GM12878 (cell line): ENCODE measurements at regions not wholly inside any gene's neighbourhood (a gene's known extent, or its start where the extent isn't known, plus 50 kb on each side); places are given as distances from the start of the nearest gene placed in this dataset.

Source experiments
- ATAC-seq: fragments of 200-7000 bp; cut with Tn5 transposase; 3 replicates; pipeline ENCODE4 v1.9.1; 2020; ENCODE audit warnings: mild to moderate bottlenecking, moderate library complexity
- BruUV-seq: library from RNA; stranded (reverse); fragments of 400-500 nt; replicated peaks from 2 replicates; lab custom pipeline; 2021; lab: Mats Ljungman, UMichigan
- CTCF ChIA-PET: fragments of 300-600 bp; sonication (Branson Sonifier 250); formaldehyde crosslinking; extraction: SDS; loops from one replicate; lab custom pipeline; 2021; ENCODE audit warnings: inconsistent platforms; lab: Yijun Ruan, JAX
- POLR2A ChIA-PET: fragments of 350-600 bp; formaldehyde crosslinking; extraction: SDS; loops from one replicate; lab custom pipeline; 2021; ENCODE audit warnings: inconsistent platforms; lab: Charles Lee
- RAD21 ChIA-PET: fragments of 300-600 bp; sonication (Branson Sonifier 250); formaldehyde crosslinking; loops from one replicate; lab custom pipeline; 2023; ENCODE audit warnings: antibody characterized with exemption; ENCODE audit not compliant: unreplicated experiment; lab: Charles Lee
- SMC1A ChIA-PET: fragments of 300-600 bp; sonication (Branson Sonifier 250); formaldehyde crosslinking; loops from one replicate; lab custom pipeline; 2023; ENCODE audit not compliant: unreplicated experiment, uncharacterized antibody; lab: Charles Lee
- DNase-seq: peaks from one replicate; pipeline ENCODE4 v3.0.0-alpha.2; 2011; ENCODE audit warnings: low read depth, low spot score
- FAIRE-seq: peaks from 3 replicates; lab custom pipeline; 2011; peaks lifted over from hg19 to GRCh38; lab: Jason Lieb, UNC
- H2AFZ ChIP-seq: 2 replicates; pipeline ENCODE4 v1.6.0; 2011; ENCODE audit warnings: low read depth, low read length, control low read depth; ENCODE audit not compliant: control insufficient read depth
- H3K27ac ChIP-seq: 2 replicates; pipeline ENCODE4 v1.5.1; 2011; ENCODE audit warnings: control low read depth; ENCODE audit not compliant: control insufficient read depth, insufficient read depth
- H3K27me3 ChIP-seq, 2 experiments: replicated peaks in 1 of 2; 2 replicates each; pipeline versions ENCODE4 v1.6.0 to v1.6.1; 2011; ENCODE audit warnings: low read length in 1 of 2; ENCODE audit not compliant: control insufficient read depth in 2 of 2, insufficient read depth in 2 of 2
- H3K36me3 ChIP-seq, 2 experiments: 2 replicates each; pipeline ENCODE4 v1.5.1; 2011; ENCODE audit warnings: low read length in 1 of 2; ENCODE audit not compliant: control insufficient read depth in 2 of 2, insufficient read depth in 2 of 2
- H3K4me1 ChIP-seq: 2 replicates; pipeline ENCODE4 v1.6.1; 2011; ENCODE audit warnings: mild to moderate bottlenecking, low read length, moderate library complexity, mixed read lengths; ENCODE audit not compliant: control insufficient read depth, insufficient read depth
- H3K4me2 ChIP-seq: 2 replicates; pipeline ENCODE4 v1.6.0; 2011; ENCODE audit warnings: control low read depth; ENCODE audit not compliant: control insufficient read depth, insufficient read depth
- H3K4me3 ChIP-seq: fragments of 200-600 bp; sonication (generic); 2 replicates; pipeline ENCODE4 v1.5.1; 2016
- H3K79me2 ChIP-seq: 2 replicates; pipeline ENCODE4 v1.6.0; 2011; ENCODE audit warnings: low read length; ENCODE audit not compliant: control insufficient read depth, insufficient read depth
- H3K9ac ChIP-seq: 2 replicates; pipeline ENCODE4 v1.8.0; 2011; ENCODE audit warnings: low read length, control low read depth, mixed read lengths; ENCODE audit not compliant: control insufficient read depth, insufficient read depth
- H3K9me3 ChIP-seq: replicated peaks from 3 replicates; pipeline ENCODE4 v1.5.1; 2011; ENCODE audit warnings: mild to moderate bottlenecking, low read length; ENCODE audit not compliant: control insufficient read depth, insufficient read depth
- H4K20me1 ChIP-seq: 2 replicates; pipeline ENCODE4 v1.6.0; 2011; ENCODE audit not compliant: control insufficient read depth, insufficient read depth
- CHD4 ChIP-seq: fragments of 200-600 bp; sonication (generic); IDR thresholded peaks from 2 replicates; pipeline ENCODE4 v1.6.1; 2016; ENCODE audit warnings: mild to moderate bottlenecking
- E2F4 ChIP-seq: IDR thresholded peaks from 2 replicates; pipeline ENCODE4 v1.6.1; 2012; ENCODE audit warnings: low read depth, low read length, improper control_type of control experiment
- EP300 ChIP-seq, 2 experiments: fragments of 150-350 bp in 1 of 2; IDR thresholded peaks; 2 replicates each; pipeline ENCODE4 v1.6.1; 2011 to 2012; ENCODE audit warnings: low read depth in 2 of 2, low read length in 2 of 2, borderline replicate concordance in 1 of 2, improper control_type of control experiment in 1 of 2, inconsistent platforms in 1 of 2; ENCODE audit not compliant: control insufficient read depth in 1 of 2
- MAX ChIP-seq: IDR thresholded peaks from 2 replicates; pipeline ENCODE4 v1.6.1; 2012; ENCODE audit warnings: low read depth, low read length, improper control_type of control experiment
- NFYB ChIP-seq: IDR thresholded peaks from 2 replicates; pipeline ENCODE4 v1.6.1; 2011; ENCODE audit warnings: low read depth, mild to moderate bottlenecking, low read length, improper control_type of control experiment, moderate library complexity; ENCODE audit not compliant: insufficient read depth
- NKRF ChIP-seq: fragments of 450-650 bp; conservative IDR thresholded peaks from 2 replicates; pipeline ENCODE4 v1.6.1; 2017; ENCODE audit warnings: mild to moderate bottlenecking, moderate library complexity
- POLR2AphosphoS2 ChIP-seq: IDR thresholded peaks from 2 replicates; pipeline ENCODE4 v1.6.1; 2011; ENCODE audit warnings: low read depth, mild to moderate bottlenecking, low read length, improper control_type of control experiment, moderate library complexity
- RAD21 ChIP-seq: IDR thresholded peaks from 2 replicates; pipeline ENCODE4 v1.6.1; 2011; ENCODE audit warnings: mild to moderate bottlenecking, low read depth, low read length, moderate library complexity; ENCODE audit not compliant: insufficient read depth
- STAT1 ChIP-seq: fragments of 450-650 bp; conservative IDR thresholded peaks from 2 replicates; pipeline ENCODE4 v1.6.1; 2014; ENCODE audit warnings: antibody characterized with exemption, mild to moderate bottlenecking
- STAT3 ChIP-seq: IDR thresholded peaks from 2 replicates; pipeline ENCODE4 v1.6.1; 2011; ENCODE audit warnings: low read depth, low read length, improper control_type of control experiment
- ZNF622 ChIP-seq: fragments of 450-650 bp; IDR thresholded peaks from 2 replicates; pipeline ENCODE4 v1.6.1; 2017; ENCODE audit warnings: mild to moderate bottlenecking, inconsistent platforms
- WGBS: methylation state at CpG from one replicate; pipeline ENCODE4 v1.1.6; 2016; ENCODE audit warnings: low lambda C conversion rate; ENCODE audit not compliant: insufficient replicate concordance, insufficient coverage; ENCODE audit errors: missing lambda C conversion rate; 5-methylcytosine and 5-hydroxymethylcytosine counted together
- in situ Hi-C: fragments of 300-500 bp; cut with MboI; formaldehyde crosslinking; loops from 9 replicates; pipeline ENCODE4 v1.14.3; 2018; ENCODE audit warnings: mixed read lengths
- intact Hi-C: fragments of 100-400 bp; cut with micrococcal nuclease; formaldehyde crosslinking; loops from one replicate; pipeline ENCODE4 v1.14.2; 2022; ENCODE audit not compliant: unreplicated experiment
- TF ChIP-seq, protein P1 (sequence below): fragments of 450-650 bp; IDR thresholded peaks from 2 replicates; pipeline ENCODE4 v1.6.1; 2017; ENCODE audit warnings: low read depth, mild to moderate bottlenecking, moderate library complexity
- TF ChIP-seq, protein P2 (sequence below), 3 experiments: IDR thresholded peaks in 2 of 3; conservative IDR thresholded peaks in 1 of 3; 2 replicates each; pipeline ENCODE4 v1.5.1; 2011; ENCODE audit warnings: low read depth in 3 of 3, low read length in 3 of 3, mild to moderate bottlenecking in 3 of 3, control low read depth in 2 of 3, moderate library complexity in 2 of 3, inconsistent platforms in 1 of 3, mixed read lengths in 1 of 3; ENCODE audit not compliant: control insufficient read depth in 2 of 3, insufficient read depth in 1 of 3; ENCODE audit errors: extremely low read depth in 1 of 3
- TF ChIP-seq, protein P3 (sequence below): IDR thresholded peaks from 2 replicates; pipeline ENCODE4 v1.6.1; 2011; ENCODE audit warnings: borderline replicate concordance, low read depth, mild to moderate bottlenecking, moderate library complexity, mixed read lengths, low read length; ENCODE audit not compliant: insufficient read depth; ENCODE audit errors: extremely low read length

GRCh38 chr6:21859193-21859735, 265.7 kb downstream of the SOX4 start:
- DNase-seq, result no peak
- ChIA-PET CTCF (no interaction called here), POLR2A (no interaction called here)
- TF ChIP-seq ZNF622, result no peak
- TF ChIP-seq STAT1, result no peak
- no peak for TF ChIP-seq RAD21
- no peak for TF ChIP-seq STAT3
- TF ChIP-seq POLR2AphosphoS2, result no peak
- no peak for TF ChIP-seq NKRF
- no peak for TF ChIP-seq CHD4
- TF ChIP-seq MAX, result no peak
- TF ChIP-seq EP300 (IDR thresholded peaks at IDR 0.05; ENCODE audit: borderline replicate concordance in 1 of 2, control insufficient read depth in 1 of 2, low read depth in 2 of 2, low read length in 2 of 2), result peak in 1 of 2 experiments; percentile 23; a peak in 1 of 4 replicates
- TF ChIP-seq, protein P1, sequence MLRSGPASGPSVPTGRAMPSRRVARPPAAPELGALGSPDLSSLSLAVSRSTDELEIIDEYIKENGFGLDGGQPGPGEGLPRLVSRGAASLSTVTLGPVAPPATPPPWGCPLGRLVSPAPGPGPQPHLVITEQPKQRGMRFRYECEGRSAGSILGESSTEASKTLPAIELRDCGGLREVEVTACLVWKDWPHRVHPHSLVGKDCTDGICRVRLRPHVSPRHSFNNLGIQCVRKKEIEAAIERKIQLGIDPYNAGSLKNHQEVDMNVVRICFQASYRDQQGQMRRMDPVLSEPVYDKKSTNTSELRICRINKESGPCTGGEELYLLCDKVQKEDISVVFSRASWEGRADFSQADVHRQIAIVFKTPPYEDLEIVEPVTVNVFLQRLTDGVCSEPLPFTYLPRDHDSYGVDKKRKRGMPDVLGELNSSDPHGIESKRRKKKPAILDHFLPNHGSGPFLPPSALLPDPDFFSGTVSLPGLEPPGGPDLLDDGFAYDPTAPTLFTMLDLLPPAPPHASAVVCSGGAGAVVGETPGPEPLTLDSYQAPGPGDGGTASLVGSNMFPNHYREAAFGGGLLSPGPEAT, result no peak
- TF ChIP-seq E2F4, result no peak
- TF ChIP-seq, protein P2, sequence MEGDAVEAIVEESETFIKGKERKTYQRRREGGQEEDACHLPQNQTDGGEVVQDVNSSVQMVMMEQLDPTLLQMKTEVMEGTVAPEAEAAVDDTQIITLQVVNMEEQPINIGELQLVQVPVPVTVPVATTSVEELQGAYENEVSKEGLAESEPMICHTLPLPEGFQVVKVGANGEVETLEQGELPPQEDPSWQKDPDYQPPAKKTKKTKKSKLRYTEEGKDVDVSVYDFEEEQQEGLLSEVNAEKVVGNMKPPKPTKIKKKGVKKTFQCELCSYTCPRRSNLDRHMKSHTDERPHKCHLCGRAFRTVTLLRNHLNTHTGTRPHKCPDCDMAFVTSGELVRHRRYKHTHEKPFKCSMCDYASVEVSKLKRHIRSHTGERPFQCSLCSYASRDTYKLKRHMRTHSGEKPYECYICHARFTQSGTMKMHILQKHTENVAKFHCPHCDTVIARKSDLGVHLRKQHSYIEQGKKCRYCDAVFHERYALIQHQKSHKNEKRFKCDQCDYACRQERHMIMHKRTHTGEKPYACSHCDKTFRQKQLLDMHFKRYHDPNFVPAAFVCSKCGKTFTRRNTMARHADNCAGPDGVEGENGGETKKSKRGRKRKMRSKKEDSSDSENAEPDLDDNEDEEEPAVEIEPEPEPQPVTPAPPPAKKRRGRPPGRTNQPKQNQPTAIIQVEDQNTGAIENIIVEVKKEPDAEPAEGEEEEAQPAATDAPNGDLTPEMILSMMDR (IDR thresholded peaks at IDR 0.05 in 2 of 3, conservative IDR thresholded peaks at IDR 0.05 in 1 of 3; ENCODE audit: control insufficient read depth in 2 of 3, extremely low read depth in 1 of 3, insufficient read depth in 1 of 3, low read depth in 3 of 3, low read length in 3 of 3), result no peak
- TF ChIP-seq, protein P3, sequence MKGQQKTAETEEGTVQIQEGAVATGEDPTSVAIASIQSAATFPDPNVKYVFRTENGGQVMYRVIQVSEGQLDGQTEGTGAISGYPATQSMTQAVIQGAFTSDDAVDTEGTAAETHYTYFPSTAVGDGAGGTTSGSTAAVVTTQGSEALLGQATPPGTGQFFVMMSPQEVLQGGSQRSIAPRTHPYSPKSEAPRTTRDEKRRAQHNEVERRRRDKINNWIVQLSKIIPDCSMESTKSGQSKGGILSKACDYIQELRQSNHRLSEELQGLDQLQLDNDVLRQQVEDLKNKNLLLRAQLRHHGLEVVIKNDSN, result no peak
- 0 out of 2 replicates have a peak, but pooled peaks have one; percentile 10 for TF ChIP-seq NFYB

More at GRCh38 chr6:21859193-21859735, 265.7 kb downstream of the SOX4 start:
- RAD21 ChIA-PET, result interaction anchor here (1.2 kb wide), 1 partner anchor 12 kb away, joined by 3 read pairs; no protein-coding TSS in a partner anchor
- H3K36me3 ChIP-seq, result no peaks in the 10 kb centered on the region
- H3K4me1 ChIP-seq, result no peaks in the 10 kb centered on the region
- H3K27me3 ChIP-seq, result no peaks in the 10 kb centered on the region
- no TSS peak for BruUV-seq
- no peak overlapping the region for H3K9ac ChIP-seq
- no peak overlapping the region for H3K4me2 ChIP-seq
- no peak overlapping the region for H3K4me3 ChIP-seq
- no peaks in the 10 kb centered on the region for H3K79me2 ChIP-seq
- ATAC-seq (peak; percentile 37), FAIRE-seq (no peak)
- H3K27ac ChIP-seq, result no peak overlapping the region
- H3K9me3 ChIP-seq, result no peaks in the 10 kb centered on the region
- in situ Hi-C loops (no loop called here), intact Hi-C loops (no loop called here)
- no peaks in the 10 kb centered on the region for H4K20me1 ChIP-seq
- SMC1A ChIA-PET, result interaction anchor here (0.8 kb wide), 1 partner anchor 51 kb away, joined by 3 read pairs; no protein-coding TSS in a partner anchor
- no peak overlapping the region for H2AFZ ChIP-seq
- 52% methylated on average over 6 of the region's 6 CpGs for WGBS
